ENCODE measurements at regions not wholly inside any gene's neighbourhood (a gene's known extent, or its start where the extent isn't known, plus 50 kb on each side); places are given as distances from the start of the nearest gene placed in this dataset.

DNA sequence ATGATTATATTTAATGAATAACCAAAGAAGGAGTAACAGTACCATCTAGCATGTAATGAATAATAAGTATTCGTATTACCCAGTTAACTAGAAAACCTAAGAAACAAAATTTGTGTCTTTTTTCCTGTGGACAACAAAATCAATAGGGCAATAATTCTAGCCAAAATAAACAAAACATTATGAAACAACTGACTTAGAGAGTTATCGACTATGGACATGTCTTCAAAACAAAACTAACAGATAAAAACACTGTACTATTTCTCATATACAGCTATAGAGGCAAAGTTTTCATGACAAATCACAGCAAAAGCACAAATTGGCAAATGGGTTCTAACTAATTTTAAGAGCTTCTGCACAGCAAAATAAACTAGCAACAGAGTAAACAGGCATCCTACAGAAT lies 224.1 kb downstream of the ALX1 start:
- no peak for TF ChIP-seq POLR2A (IDR thresholded peaks at IDR 0.05)
- TF ChIP-seq, protein P1, sequence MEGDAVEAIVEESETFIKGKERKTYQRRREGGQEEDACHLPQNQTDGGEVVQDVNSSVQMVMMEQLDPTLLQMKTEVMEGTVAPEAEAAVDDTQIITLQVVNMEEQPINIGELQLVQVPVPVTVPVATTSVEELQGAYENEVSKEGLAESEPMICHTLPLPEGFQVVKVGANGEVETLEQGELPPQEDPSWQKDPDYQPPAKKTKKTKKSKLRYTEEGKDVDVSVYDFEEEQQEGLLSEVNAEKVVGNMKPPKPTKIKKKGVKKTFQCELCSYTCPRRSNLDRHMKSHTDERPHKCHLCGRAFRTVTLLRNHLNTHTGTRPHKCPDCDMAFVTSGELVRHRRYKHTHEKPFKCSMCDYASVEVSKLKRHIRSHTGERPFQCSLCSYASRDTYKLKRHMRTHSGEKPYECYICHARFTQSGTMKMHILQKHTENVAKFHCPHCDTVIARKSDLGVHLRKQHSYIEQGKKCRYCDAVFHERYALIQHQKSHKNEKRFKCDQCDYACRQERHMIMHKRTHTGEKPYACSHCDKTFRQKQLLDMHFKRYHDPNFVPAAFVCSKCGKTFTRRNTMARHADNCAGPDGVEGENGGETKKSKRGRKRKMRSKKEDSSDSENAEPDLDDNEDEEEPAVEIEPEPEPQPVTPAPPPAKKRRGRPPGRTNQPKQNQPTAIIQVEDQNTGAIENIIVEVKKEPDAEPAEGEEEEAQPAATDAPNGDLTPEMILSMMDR (IDR thresholded peaks at IDR 0.05) = no peak
